HL-60 (cell line): ENCODE measurements at regions not wholly inside any gene's neighbourhood (a gene's known extent, or its start where the extent isn't known, plus 50 kb on each side); places are given as distances from the start of the nearest gene placed in this dataset.

ENCODE experiments used
- DNase-seq, 2 experiments: peaks; one replicate each; pipeline ENCODE4 v3.0.0-alpha.2; 2010 to 2020; ENCODE audit warnings: low read depth in 1 of 2, low spot score in 1 of 2
- H3K27ac ChIP-seq: fragments of 250-450 bp; sonication (Bioruptor Pico); replicated peaks from 2 replicates; pipeline ENCODE4 v1.5.1; 2020; ENCODE audit warnings: mild to moderate bottlenecking, moderate library complexity
- H3K27me3 ChIP-seq: fragments of 250-450 bp; sonication (Bioruptor Pico); 2 replicates; pipeline ENCODE4 v1.5.1; 2021; ENCODE audit warnings: mild to moderate bottlenecking, moderate library complexity; ENCODE audit not compliant: insufficient read depth, poor library complexity, severe bottlenecking
- H3K4me3 ChIP-seq: replicated peaks from 2 replicates; pipeline ENCODE4 v1.5.1; 2011; ENCODE audit warnings: mild to moderate bottlenecking, control low read depth, low read length; ENCODE audit not compliant: insufficient read depth
- CTCF ChIP-seq: IDR thresholded peaks from one replicate; pipeline ENCODE4 v1.5.1; 2011; ENCODE audit warnings: low read length, control low read depth, inconsistent platforms; ENCODE audit not compliant: insufficient read depth
- GABPA ChIP-seq: IDR thresholded peaks from 2 replicates; pipeline ENCODE4 v1.6.1; 2012; ENCODE audit warnings: low read depth
- POLR2AphosphoS5 ChIP-seq: IDR thresholded peaks from 2 replicates; pipeline ENCODE4 v1.6.1; 2012; ENCODE audit warnings: low read depth
- REST ChIP-seq: IDR thresholded peaks from 2 replicates; pipeline ENCODE4 v1.6.1; 2012; ENCODE audit warnings: low read depth; ENCODE audit not compliant: insufficient replicate concordance
- SPI1 ChIP-seq: IDR thresholded peaks from 2 replicates; pipeline ENCODE4 v1.6.1; 2012; ENCODE audit warnings: low read depth, mild to moderate bottlenecking, borderline replicate concordance

- no peak overlapping the region for H3K27ac ChIP-seq
- H3K27me3 ChIP-seq: peaks cover 2% of the 10 kb centered on the region
- DNase-seq: no peak
- no peak for TF ChIP-seq POLR2AphosphoS5
- H3K4me3 ChIP-seq: no peak overlapping the region
Measured at GRCh38 chr9:89982016-89982415, 377.2 kb downstream of the GADD45G start.

GRCh38 chr9:89983411-89983810 is 378.6 kb downstream of the GADD45G start:
- Histone ChIP-seq H3K27ac (no peak overlapping the region), H3K27me3 (no peaks in the 10 kb centered on the region)
- no peak for DNase-seq

DNA sequence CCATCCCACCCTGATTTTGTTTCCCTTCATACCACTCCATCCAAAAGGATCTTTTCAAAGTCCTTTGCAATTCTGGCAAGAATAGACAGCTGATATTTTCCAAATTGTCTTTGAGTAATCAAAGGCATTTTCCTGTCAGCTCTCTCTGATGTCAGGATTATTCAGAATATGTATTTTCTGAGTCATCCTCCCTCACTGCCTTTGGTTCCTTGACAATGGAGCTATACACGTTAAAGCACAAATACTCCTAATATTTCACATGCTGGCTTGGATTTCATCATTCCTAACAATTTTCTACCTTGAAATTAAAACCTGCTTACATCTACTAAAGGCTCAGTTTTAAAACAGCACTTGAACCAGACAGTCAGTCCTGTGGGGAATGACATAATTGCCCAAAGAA is 379.4 kb downstream of the GADD45G start:
- DNase-seq: no peak
- TF ChIP-seq CTCF (no peak), REST (no peak), POLR2AphosphoS5 (no peak), SPI1 (no peak), GABPA (no peak)
- no peak overlapping the region for H3K27ac ChIP-seq
- H3K27me3 ChIP-seq: no peaks in the 10 kb centered on the region
- H3K4me3 ChIP-seq: no peak overlapping the region

More at GRCh38 chr9:89983411-89983810, 378.6 kb downstream of the GADD45G start:
- no peak overlapping the region for H3K4me3 ChIP-seq
- TF ChIP-seq POLR2AphosphoS5 (no peak), REST (no peak), GABPA (no peak), CTCF (no peak), SPI1 (no peak)

GRCh38 chr9:89985068-89985467 is 380.3 kb downstream of the GADD45G start:
- Histone ChIP-seq H3K27ac (no peak overlapping the region), H3K27me3 (no peaks in the 10 kb centered on the region), H3K4me3 (no peak overlapping the region)
- no peak for DNase-seq
- TF ChIP-seq POLR2AphosphoS5 (no peak), CTCF (no peak)
